ENCODE measurements at regions not wholly inside any gene's neighbourhood (a gene's known extent, or its start where the extent isn't known, plus 50 kb on each side); places are given as distances from the start of the nearest gene placed in this dataset.

- no peak overlapping the region for H3K4me3 ChIP-seq (ENCODE audit: low read length)
- WGBS, 2 experiments (ENCODE audit: insufficient coverage in 1 of 2, insufficient read length in 1 of 2): 94 to 100% methylated on average over 1 to 3 of the region's 3 CpGs
- Mint-ChIP-seq H3K27me3 (ENCODE audit: insufficient read depth) (peaks cover 16% of the 10 kb centered on the region), H3K4me3 (no peak overlapping the region), H3K27ac (no peak overlapping the region), H3K4me1 (peaks cover 11% of the 10 kb centered on the region), H3K9me3 (no peaks in the 10 kb centered on the region), H3K36me3 (ENCODE audit: low read depth) (no peaks in the 10 kb centered on the region)
- H3K9ac ChIP-seq (ENCODE audit: extremely low read depth, low read length, poor library complexity, severe bottlenecking): no peak overlapping the region
- no peak for TF ChIP-seq CTCF (conservative IDR thresholded peaks at IDR 0.05)
- peaks cover 3% of the 10 kb centered on the region for H3K4me1 ChIP-seq (ENCODE audit: control insufficient read depth, insufficient read depth, low read length)
- H3K27me3 ChIP-seq (ENCODE audit: control insufficient read depth, insufficient read depth, low read length, poor library complexity, severe bottlenecking): peaks cover 6% of the 10 kb centered on the region
- H3K9me3 ChIP-seq (ENCODE audit: control insufficient read depth, low read length): no peaks in the 10 kb centered on the region
- no peaks in the 10 kb centered on the region for H3K36me3 ChIP-seq (ENCODE audit: control insufficient read depth, insufficient read depth, low read length)
- no peak overlapping the region for H3K27ac ChIP-seq (ENCODE audit: low read depth, low read length)
- DNase-seq: no peak
These were observed 195.0 kb downstream of the RGS3 start for GRCh38 chr9:113658545-113658895.

- 85 to 97% methylated on average over 3 of the region's 3 CpGs for WGBS, 2 experiments (ENCODE audit: insufficient coverage in 1 of 2, insufficient read length in 1 of 2)
- no peak overlapping the region for H3K4me3 Mint-ChIP-seq
- TF ChIP-seq CTCF (conservative IDR thresholded peaks at IDR 0.05): no peak
These were observed 195.5 kb downstream of the RGS3 start for GRCh38 chr9:113659039-113659438.

GRCh38 chr9:113659740-113660139 is 196.2 kb downstream of the RGS3 start:
- H3K36me3 ChIP-seq (ENCODE audit: control insufficient read depth, insufficient read depth, low read length): no peaks in the 10 kb centered on the region
- peaks cover 11% of the 10 kb centered on the region for H3K27me3 ChIP-seq (ENCODE audit: control insufficient read depth, insufficient read depth, low read length, poor library complexity, severe bottlenecking)
- peaks cover 8% of the 10 kb centered on the region for H3K4me1 Mint-ChIP-seq
- peaks cover under 1% of the 10 kb centered on the region for H3K4me1 ChIP-seq (ENCODE audit: control insufficient read depth, insufficient read depth, low read length)
- no peak overlapping the region for H3K4me3 Mint-ChIP-seq
- DNase-seq: peak; percentile 31
- no peak overlapping the region for H3K4me3 ChIP-seq (ENCODE audit: low read length)
- no peaks in the 10 kb centered on the region for H3K9me3 Mint-ChIP-seq
- no peak for TF ChIP-seq CTCF (conservative IDR thresholded peaks at IDR 0.05)
- peaks cover 16% of the 10 kb centered on the region for H3K27me3 Mint-ChIP-seq (ENCODE audit: insufficient read depth)
- H3K36me3 Mint-ChIP-seq (ENCODE audit: low read depth): no peaks in the 10 kb centered on the region
- WGBS, 2 experiments (ENCODE audit: insufficient coverage in 1 of 2, insufficient read length in 1 of 2): 92 to 100% methylated on average over 1 to 3 of the region's 3 CpGs
- H3K27ac ChIP-seq (ENCODE audit: low read depth, low read length): no peak overlapping the region
- H3K9ac ChIP-seq (ENCODE audit: extremely low read depth, low read length, poor library complexity, severe bottlenecking): no peak overlapping the region
- no peaks in the 10 kb centered on the region for H3K9me3 ChIP-seq (ENCODE audit: control insufficient read depth, low read length)
- no peak overlapping the region for H3K27ac Mint-ChIP-seq

More at GRCh38 chr9:113659039-113659438, 195.5 kb downstream of the RGS3 start:
- no peaks in the 10 kb centered on the region for H3K36me3 ChIP-seq (ENCODE audit: control insufficient read depth, insufficient read depth, low read length)
- DNase-seq: peak; percentile 25
- H3K9ac ChIP-seq (ENCODE audit: extremely low read depth, low read length, poor library complexity, severe bottlenecking): no peak overlapping the region
- Mint-ChIP-seq H3K27me3 (ENCODE audit: insufficient read depth) (peaks cover 16% of the 10 kb centered on the region), H3K4me1 (peaks cover 11% of the 10 kb centered on the region), H3K9me3 (no peaks in the 10 kb centered on the region), H3K36me3 (ENCODE audit: low read depth) (no peaks in the 10 kb centered on the region), H3K27ac (no peak overlapping the region)
- no peak overlapping the region for H3K4me3 ChIP-seq (ENCODE audit: low read length)
- H3K27ac ChIP-seq (ENCODE audit: low read depth, low read length): no peak overlapping the region
- H3K9me3 ChIP-seq (ENCODE audit: control insufficient read depth, low read length): no peaks in the 10 kb centered on the region
- peaks cover 3% of the 10 kb centered on the region for H3K4me1 ChIP-seq (ENCODE audit: control insufficient read depth, insufficient read depth, low read length)
- H3K27me3 ChIP-seq (ENCODE audit: control insufficient read depth, insufficient read depth, low read length, poor library complexity, severe bottlenecking): peaks cover 11% of the 10 kb centered on the region
